ENCODE measurements at regions not wholly inside any gene's neighbourhood (a gene's known extent, or its start where the extent isn't known, plus 50 kb on each side); places are given as distances from the start of the nearest gene placed in this dataset.
"Not testable (repeated sequence)": the region's sequence is repeated elsewhere in the genome, so short reads cannot be mapped to it uniquely, and the experiment has no call there.

DNA sequence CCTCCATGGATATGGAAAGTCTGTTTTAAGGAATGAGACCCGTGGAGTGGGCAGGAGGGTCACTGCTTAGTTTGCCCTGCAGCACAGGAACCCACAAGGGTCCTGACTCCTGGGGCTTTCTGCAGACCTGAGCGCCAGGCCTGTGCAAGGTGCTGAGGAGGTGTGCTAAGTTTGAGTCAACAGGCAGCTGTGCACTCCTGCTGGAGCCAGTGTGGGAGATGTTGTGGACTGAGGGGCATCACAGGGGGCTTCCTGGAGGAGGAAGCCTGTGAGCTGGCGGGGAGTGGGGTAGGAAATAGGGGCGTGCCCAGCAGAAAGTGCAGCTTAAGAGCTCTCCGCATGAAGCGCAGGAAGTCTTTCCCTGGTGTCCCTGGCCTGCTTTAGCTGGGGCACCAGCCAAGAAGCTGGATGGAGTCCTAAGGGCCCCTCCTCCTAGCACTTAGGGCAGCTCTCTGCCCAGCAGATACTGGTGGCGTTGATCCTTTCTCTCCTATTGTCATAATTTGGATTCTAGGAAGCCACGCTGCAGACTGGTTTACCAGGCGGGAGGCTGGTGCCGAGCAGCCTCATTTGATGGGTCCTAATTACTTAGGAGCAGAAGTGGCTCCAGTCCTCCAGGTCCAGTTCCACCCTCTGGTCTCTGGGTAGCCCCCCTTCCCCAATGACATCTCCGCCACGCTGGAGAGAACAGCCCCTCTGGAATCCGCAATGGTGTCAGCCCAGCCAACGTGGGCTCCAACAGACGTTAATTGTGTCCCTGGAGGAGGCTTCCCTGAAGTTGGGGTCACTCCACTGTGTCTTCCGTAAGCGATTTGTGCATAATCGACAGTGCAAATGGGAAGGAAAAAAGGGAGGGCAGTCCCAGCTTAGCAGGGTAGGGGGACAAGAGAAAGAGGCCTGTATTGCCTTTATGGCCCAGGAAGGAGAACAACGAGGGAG is 309.2 kb downstream of the ZNF536 start:
- 87% methylated on average over 19 of the region's 19 CpGs for WGBS
- no peaks in the 10 kb centered on the region for H3K9me3 ChIP-seq
- no peaks in the 10 kb centered on the region for H3K4me1 ChIP-seq (replicated peaks)
- H3K27me3 ChIP-seq (replicated peaks; ENCODE audit: insufficient read depth), result no peaks in the 10 kb centered on the region
- DNase-seq (ENCODE audit: low spot score), result no peak
- TF ChIP-seq POLR2A (IDR thresholded peaks at IDR 0.05) (no peak), POLR2AphosphoS5 (IDR thresholded peaks at IDR 0.05) (no peak)
- TF ChIP-seq, protein P1, sequence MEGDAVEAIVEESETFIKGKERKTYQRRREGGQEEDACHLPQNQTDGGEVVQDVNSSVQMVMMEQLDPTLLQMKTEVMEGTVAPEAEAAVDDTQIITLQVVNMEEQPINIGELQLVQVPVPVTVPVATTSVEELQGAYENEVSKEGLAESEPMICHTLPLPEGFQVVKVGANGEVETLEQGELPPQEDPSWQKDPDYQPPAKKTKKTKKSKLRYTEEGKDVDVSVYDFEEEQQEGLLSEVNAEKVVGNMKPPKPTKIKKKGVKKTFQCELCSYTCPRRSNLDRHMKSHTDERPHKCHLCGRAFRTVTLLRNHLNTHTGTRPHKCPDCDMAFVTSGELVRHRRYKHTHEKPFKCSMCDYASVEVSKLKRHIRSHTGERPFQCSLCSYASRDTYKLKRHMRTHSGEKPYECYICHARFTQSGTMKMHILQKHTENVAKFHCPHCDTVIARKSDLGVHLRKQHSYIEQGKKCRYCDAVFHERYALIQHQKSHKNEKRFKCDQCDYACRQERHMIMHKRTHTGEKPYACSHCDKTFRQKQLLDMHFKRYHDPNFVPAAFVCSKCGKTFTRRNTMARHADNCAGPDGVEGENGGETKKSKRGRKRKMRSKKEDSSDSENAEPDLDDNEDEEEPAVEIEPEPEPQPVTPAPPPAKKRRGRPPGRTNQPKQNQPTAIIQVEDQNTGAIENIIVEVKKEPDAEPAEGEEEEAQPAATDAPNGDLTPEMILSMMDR (IDR thresholded peaks at IDR 0.05), result no peak
- H3K27ac ChIP-seq, result no peak overlapping the region
- no peak overlapping the region for H3K4me3 ChIP-seq
- H3K36me3 ChIP-seq, result no peaks in the 10 kb centered on the region
- intact Hi-C loops (cut with DNase I), result loop anchor here (5.0 to 10.0 kb wide), 3 partner anchors 873 to 1546 kb away; no protein-coding TSS in a partner anchor

DNA sequence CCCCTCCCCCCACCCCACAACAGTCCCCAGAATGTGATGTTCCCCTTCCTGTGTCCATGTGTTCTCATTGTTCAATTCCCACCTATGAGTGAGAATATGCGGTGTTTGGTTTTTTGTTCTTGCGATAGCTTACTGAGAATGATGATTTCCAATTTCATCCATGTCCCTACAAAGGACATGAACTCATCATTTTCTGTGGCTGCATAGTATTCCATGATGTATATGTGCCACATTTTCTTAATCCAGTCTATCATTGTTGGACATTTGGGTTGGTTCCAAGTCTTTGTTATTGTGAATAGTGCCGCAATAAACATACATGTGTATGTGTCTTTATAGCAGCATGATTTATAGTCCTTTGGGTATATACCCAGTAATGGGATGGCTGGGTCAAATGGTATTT is 308.2 kb downstream of the ZNF536 start:
- not testable (repeated sequence) for DNase-seq (ENCODE audit: low spot score)
- intact Hi-C loops (cut with DNase I), result loop anchor here (5.0 to 10.0 kb wide), 3 partner anchors 874 to 1547 kb away; no protein-coding TSS in a partner anchor
- 94% methylated on average over 3 of the region's 3 CpGs for WGBS

DNA sequence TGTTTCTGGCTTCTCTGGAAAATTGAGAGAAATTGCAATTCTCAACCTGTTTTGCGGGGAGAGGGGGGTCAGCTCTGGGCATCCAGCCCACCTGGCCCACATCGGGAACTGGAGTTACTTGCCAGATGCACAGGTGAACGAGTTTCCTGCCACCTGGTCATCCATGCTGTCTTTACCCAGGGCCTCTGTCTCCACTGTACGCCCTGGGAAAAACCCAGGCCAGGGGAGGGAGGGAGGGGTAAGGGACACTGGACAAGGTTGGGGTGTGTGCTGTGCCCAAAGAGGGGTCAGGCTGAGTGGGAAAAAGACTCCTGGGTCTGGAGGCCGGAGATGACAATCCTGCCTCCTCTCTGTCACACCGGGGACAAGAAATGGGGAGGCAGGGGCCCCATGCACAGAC is 307.6 kb downstream of the ZNF536 start:
- no peaks in the 10 kb centered on the region for H3K36me3 ChIP-seq
- H3K4me3 ChIP-seq, result no peak overlapping the region
- H3K4me1 ChIP-seq (replicated peaks), result no peaks in the 10 kb centered on the region
- H3K27me3 ChIP-seq (replicated peaks; ENCODE audit: insufficient read depth), result no peaks in the 10 kb centered on the region
- H3K9me3 ChIP-seq, result no peaks in the 10 kb centered on the region
- TF ChIP-seq, protein P1 (IDR thresholded peaks at IDR 0.05), result no peak
- TF ChIP-seq POLR2A (IDR thresholded peaks at IDR 0.05), result no peak
- no peak for TF ChIP-seq POLR2AphosphoS5 (IDR thresholded peaks at IDR 0.05)
- no peak for DNase-seq (ENCODE audit: low spot score)
- 74% methylated on average over 6 of the region's 6 CpGs for WGBS
- H3K27ac ChIP-seq, result no peak overlapping the region
- intact Hi-C loops (cut with DNase I), result loop anchor here (5.0 to 10.0 kb wide), 3 partner anchors 875 to 1548 kb away; no protein-coding TSS in a partner anchor

More for the DNA sequence above, 308.2 kb downstream of the ZNF536 start:
- H3K4me1 ChIP-seq (replicated peaks); H3K27me3 ChIP-seq (replicated peaks; ENCODE audit: insufficient read depth); H3K4me3 ChIP-seq; H3K27ac ChIP-seq; H3K36me3 ChIP-seq; H3K9me3 ChIP-seq: not testable (repeated sequence)

DNA sequence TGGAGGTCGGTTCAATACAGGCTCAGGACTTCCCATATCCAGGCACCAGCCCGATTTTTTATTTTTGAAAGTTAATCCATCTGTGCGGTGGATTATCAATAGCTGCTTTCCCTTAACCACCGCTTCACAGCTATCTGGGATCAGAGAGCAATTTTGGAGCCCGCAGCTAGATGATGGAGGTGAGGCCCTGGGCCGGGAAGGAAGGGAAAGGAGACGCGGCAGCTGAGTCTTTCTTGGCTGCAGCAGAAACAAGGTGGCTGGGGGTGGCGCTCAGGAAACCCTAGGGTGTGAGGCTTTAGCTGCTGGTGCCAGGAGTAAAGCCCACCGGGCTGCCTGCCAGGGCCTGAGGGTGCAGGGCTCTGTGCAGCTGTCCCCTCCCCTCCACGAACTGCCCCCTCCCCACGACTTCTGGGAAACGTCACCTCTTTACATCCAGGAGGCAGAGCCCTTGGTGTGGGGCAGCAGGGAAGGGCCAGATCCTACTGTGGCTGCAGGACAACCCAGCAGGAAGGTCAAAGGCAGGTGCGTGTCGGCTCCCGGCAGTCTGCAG is 307.0 kb downstream of the ZNF536 start:
- WGBS, result 55% methylated on average over 16 of the region's 16 CpGs
- no peak for DNase-seq (ENCODE audit: low spot score)
- TF ChIP-seq, protein P1 (IDR thresholded peaks at IDR 0.05), result no peak
- TF ChIP-seq POLR2A (IDR thresholded peaks at IDR 0.05) (no peak), POLR2AphosphoS5 (IDR thresholded peaks at IDR 0.05) (no peak)

DNA sequence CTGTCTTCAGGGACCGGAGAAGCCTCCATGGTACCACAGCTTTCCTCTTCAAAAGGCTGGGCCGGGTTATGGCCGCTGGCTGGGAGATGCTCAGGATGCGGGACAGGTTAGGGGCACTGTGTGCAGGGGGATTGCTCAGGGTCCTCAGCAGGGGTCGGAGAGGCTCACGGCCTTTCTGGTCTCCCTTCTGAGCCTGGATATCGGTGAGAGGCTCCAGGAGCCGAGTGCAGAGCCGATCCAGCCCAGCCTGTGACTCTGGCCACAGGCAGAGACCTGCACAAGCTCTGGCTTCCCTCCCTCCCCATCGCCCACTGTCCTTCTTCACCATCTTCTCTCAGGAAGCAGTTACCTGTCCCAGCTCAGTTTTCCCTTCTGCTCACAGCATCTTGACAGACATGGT is 306.0 kb downstream of the ZNF536 start:
- H3K4me3 ChIP-seq, result no peak overlapping the region
- 90% methylated on average over 10 of the region's 10 CpGs for WGBS
- no peaks in the 10 kb centered on the region for H3K9me3 ChIP-seq
- TF ChIP-seq POLR2A (IDR thresholded peaks at IDR 0.05) (no peak), POLR2AphosphoS5 (IDR thresholded peaks at IDR 0.05) (no peak)
- TF ChIP-seq, protein P1 (IDR thresholded peaks at IDR 0.05), result no peak
- intact Hi-C loops (cut with DNase I), result no loop called here
- no peak for DNase-seq (ENCODE audit: low spot score)
- H3K4me1 ChIP-seq (replicated peaks), result no peaks in the 10 kb centered on the region
- no peaks in the 10 kb centered on the region for H3K27me3 ChIP-seq (replicated peaks; ENCODE audit: insufficient read depth)
- no peak overlapping the region for H3K27ac ChIP-seq
- H3K36me3 ChIP-seq, result no peaks in the 10 kb centered on the region

More for the DNA sequence above, 307.0 kb downstream of the ZNF536 start:
- Histone ChIP-seq H3K4me1 (replicated peaks) (no peaks in the 10 kb centered on the region), H3K36me3 (no peaks in the 10 kb centered on the region), H3K27ac (no peak overlapping the region), H3K4me3 (no peak overlapping the region), H3K9me3 (no peaks in the 10 kb centered on the region), H3K27me3 (replicated peaks; ENCODE audit: insufficient read depth) (no peaks in the 10 kb centered on the region)
- intact Hi-C loops (cut with DNase I), result no loop called here

Data from prostate gland (tissue), 2 donors.